ENCODE measurements at regions not wholly inside any gene's neighbourhood (a gene's known extent, or its start where the extent isn't known, plus 50 kb on each side); places are given as distances from the start of the nearest gene placed in this dataset.

DNA sequence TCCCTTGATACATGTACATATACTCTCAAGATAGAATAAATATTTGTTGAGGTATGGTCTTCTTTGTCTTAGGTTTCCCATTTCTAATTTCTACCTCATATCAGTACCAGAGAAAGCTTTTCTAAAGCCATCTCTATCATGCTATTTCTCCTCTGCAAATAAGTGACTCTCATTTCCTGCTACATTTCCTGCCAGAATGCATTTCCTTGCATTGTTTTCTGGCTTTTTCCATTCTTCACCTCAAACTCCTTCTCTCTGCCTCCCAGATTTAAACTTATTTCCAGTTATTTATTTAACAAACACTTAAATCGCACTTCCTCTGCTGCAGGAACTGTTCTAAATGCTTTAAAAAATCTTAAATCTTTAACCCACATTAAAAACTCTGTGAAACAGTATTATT lies 74.4 kb upstream of the STMND1 start:
- Mint-ChIP-seq H3K27ac (ENCODE audit: low read depth) (no peak overlapping the region), H3K4me1 (no peaks in the 10 kb centered on the region), H3K4me3 (no peak overlapping the region), H3K9me3 (peaks cover 10% of the 10 kb centered on the region), H3K36me3 (ENCODE audit: insufficient read depth) (no peaks in the 10 kb centered on the region), H3K27me3 (peaks cover 33% of the 10 kb centered on the region)
- no peak for DNase-seq (ENCODE audit: low spot score in 2 of 2)
- no peak for ATAC-seq (replicated peaks; ENCODE audit: extremely low read depth, poor library complexity, severe bottlenecking)

DNA sequence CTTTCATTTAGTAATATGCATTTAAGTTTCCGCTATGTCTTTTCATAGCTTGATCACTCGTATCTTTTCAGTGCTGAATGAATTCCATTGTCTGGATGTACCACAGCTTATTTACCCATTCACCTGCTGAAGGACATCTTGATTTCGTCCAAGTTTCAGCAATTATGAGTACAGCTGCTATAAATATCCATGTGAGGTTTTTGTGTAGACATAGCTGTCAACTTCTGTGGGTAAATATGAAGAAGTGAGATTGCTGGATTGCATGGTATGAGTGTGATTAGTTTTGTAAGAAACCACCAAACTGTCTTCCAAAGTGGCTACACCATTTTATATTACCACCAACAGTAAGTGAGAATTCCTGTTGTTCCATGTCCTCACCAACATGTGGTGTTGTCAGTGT lies 79.2 kb upstream of the STMND1 start:
- no peaks in the 10 kb centered on the region for H3K36me3 Mint-ChIP-seq (ENCODE audit: insufficient read depth)
- ATAC-seq (replicated peaks; ENCODE audit: extremely low read depth, poor library complexity, severe bottlenecking) (no peak), DNase-seq (ENCODE audit: low spot score in 2 of 2) (no peak)
- no peaks in the 10 kb centered on the region for H3K4me1 Mint-ChIP-seq
- H3K27me3 Mint-ChIP-seq = peaks cover 27% of the 10 kb centered on the region
- no peak overlapping the region for H3K4me3 Mint-ChIP-seq
- H3K9me3 Mint-ChIP-seq = peaks cover 10% of the 10 kb centered on the region
- no peak overlapping the region for H3K27ac Mint-ChIP-seq (ENCODE audit: low read depth)

DNA sequence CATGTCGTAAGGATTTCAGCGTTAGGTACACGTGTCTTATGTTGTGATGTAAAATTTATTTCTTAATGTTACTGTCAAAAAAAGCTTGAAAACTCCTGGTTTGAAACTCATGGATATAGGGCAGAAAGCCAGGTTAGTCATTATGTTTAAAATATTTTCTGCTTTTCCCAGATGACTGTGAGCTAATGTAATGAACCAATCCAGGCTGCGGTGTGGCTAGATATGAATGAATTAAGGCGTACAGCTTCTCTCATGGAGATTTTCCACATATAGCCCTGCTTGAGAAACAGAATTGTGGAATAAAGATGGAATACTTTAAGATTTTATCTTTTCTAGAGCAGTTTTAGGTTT lies 80.3 kb upstream of the STMND1 start:
- Mint-ChIP-seq H3K27ac (ENCODE audit: low read depth) (no peak overlapping the region), H3K36me3 (ENCODE audit: insufficient read depth) (no peaks in the 10 kb centered on the region), H3K27me3 (peaks cover 21% of the 10 kb centered on the region), H3K9me3 (peaks cover 10% of the 10 kb centered on the region), H3K4me1 (peaks cover 4% of the 10 kb centered on the region), H3K4me3 (no peak overlapping the region)
- DNase-seq (ENCODE audit: low spot score in 2 of 2) = no peak
- no peak for ATAC-seq (replicated peaks; ENCODE audit: extremely low read depth, poor library complexity, severe bottlenecking)

DNA sequence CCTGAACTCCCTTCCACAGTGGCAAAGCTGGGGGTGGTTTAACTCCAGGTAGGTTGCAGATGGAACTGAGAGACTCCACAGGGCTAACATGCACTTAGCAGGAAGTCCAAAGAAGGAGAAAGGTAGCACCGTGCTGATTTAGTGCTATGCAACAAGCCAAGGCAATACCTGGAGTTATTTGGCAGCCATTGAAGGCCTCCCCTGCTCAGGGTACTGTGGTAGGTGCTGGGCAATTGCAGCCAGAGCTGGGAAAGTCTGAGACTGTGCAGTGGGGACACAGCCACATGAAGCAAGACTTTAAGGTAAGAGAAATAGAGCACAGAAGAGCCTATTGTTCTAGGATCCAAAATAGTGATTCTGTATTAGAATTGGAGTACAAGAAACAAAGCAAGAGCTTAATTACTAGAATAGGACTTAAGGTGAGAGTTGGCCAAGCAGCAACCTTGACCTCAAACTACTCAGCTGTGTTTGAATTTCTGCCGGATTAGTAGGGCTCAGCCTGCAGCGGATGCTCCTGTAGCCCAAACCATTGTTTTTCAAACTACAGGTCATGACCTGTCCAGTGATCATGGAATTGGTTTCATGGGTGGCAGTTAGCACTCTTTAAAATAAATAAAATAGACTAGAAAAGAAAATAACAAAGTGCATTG lies 80.8 kb upstream of the STMND1 start:
- H3K4me3 Mint-ChIP-seq = no peak overlapping the region
- no peak overlapping the region for H3K27ac Mint-ChIP-seq (ENCODE audit: low read depth)
- no peak for DNase-seq (ENCODE audit: low spot score in 2 of 2)
- no peaks in the 10 kb centered on the region for H3K36me3 Mint-ChIP-seq (ENCODE audit: insufficient read depth)
- peaks cover 10% of the 10 kb centered on the region for H3K9me3 Mint-ChIP-seq
- H3K27me3 Mint-ChIP-seq = peaks cover 21% of the 10 kb centered on the region
- no peak for ATAC-seq (replicated peaks; ENCODE audit: extremely low read depth, poor library complexity, severe bottlenecking)
- peaks cover 6% of the 10 kb centered on the region for H3K4me1 Mint-ChIP-seq

DNA sequence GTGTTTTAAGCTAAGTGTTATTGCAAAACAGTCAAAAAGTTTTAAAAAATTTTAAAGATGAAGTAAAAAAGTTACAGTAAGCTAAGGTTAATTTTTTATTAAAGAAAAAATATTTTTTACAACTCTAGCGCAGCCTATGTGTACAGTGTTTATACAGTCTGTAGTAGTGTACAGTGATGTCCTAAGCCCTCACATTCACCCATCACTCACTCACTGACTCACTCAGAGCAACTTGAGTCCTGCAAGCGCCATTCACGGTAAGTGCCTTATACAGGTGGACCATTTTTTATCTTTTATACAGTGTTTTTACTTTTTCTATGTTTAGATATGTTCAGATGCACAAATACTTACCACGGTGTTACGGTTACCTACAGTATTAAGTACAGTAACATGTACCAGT lies 83.4 kb upstream of the STMND1 start:
- H3K36me3 Mint-ChIP-seq (ENCODE audit: insufficient read depth) = peaks cover 4% of the 10 kb centered on the region
- no peaks in the 10 kb centered on the region for H3K9me3 Mint-ChIP-seq
- H3K27ac Mint-ChIP-seq (ENCODE audit: low read depth) = no peak overlapping the region
- ATAC-seq (replicated peaks; ENCODE audit: extremely low read depth, poor library complexity, severe bottlenecking) (no peak), DNase-seq (ENCODE audit: low spot score in 2 of 2) (no peak)
- no peak overlapping the region for H3K4me3 Mint-ChIP-seq
- peaks cover 16% of the 10 kb centered on the region for H3K4me1 Mint-ChIP-seq
- peaks cover 14% of the 10 kb centered on the region for H3K27me3 Mint-ChIP-seq

DNA sequence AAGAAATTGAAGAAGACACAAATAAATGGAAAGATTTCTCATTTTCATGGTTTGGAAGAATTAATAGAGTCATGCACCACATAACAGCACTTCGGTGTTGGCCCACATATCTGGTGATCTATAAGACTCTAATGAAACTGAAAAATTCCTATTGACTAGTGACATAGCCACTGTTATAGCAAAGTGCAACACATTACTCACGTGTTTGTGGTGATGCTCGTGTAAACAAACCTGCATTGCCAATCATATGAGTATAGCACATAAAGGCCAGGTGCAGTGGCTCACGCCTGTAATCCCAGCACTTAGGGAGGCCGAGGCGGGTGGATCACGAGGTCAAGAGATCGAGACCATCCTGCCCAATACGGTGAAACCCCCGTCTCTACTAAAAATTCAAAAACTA lies 84.4 kb upstream of the STMND1 start:
- DNase-seq (ENCODE audit: low spot score in 2 of 2) = no peak
- no peak overlapping the region for H3K4me3 Mint-ChIP-seq

DNA sequence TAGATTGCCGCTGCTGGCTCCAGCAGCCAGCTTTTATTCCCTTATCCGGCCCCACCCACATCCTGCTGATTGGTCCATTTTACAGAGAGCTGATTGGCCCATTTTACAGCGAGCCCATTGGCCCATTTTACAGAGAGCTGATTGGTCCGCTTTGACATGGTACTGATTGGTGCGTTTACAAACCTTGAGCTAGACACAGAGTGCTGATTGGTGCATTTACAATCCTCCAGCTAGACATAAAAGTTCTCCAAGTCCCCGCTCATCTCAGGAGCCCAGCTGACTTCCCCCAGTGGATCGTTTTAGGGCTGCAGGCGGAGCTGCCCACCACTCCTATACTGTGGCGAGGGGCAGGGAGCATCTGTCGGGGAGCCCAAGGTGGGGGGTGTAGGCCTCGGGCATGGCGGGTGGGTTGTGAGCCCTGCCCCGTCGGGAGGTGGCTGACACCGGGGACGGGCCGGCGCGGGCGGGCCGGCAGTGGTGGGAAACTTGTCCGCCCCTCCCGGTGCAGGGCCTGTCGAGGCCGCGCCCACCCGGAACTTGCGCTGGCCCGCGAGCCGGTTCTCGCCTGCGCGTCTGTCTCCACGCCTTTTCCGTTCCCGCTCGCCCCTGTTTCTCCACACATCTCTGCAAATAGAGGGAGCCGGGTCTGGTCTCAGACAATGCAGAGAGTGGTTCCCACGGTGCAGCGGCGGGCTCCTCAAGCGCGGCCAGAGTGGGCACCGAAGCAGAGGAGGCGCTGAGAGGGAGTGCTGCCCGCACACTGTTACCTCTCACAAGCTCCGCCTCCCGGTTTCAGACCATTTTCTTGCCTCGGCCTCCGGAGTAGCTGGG lies 86.1 kb upstream of the STMND1 start:
- Mint-ChIP-seq H3K4me1 (peaks cover 16% of the 10 kb centered on the region), H3K9me3 (no peaks in the 10 kb centered on the region), H3K4me3 (peak overlapping the region; percentile 76), H3K27me3 (no peaks in the 10 kb centered on the region), H3K27ac (ENCODE audit: low read depth) (peak overlapping the region; percentile 47), H3K36me3 (ENCODE audit: insufficient read depth) (peaks cover 4% of the 10 kb centered on the region)
- DNase-seq (ENCODE audit: low spot score in 2 of 2) = peak; percentile 25 to 34
- peak; percentile 61 for ATAC-seq (replicated peaks; ENCODE audit: extremely low read depth, poor library complexity, severe bottlenecking)

More for the DNA sequence above, 84.4 kb upstream of the STMND1 start:
- peaks cover 3% of the 10 kb centered on the region for H3K27me3 Mint-ChIP-seq
- H3K27ac Mint-ChIP-seq (ENCODE audit: low read depth) = no peak overlapping the region
- H3K36me3 Mint-ChIP-seq (ENCODE audit: insufficient read depth) = peaks cover 4% of the 10 kb centered on the region
- peaks cover 16% of the 10 kb centered on the region for H3K4me1 Mint-ChIP-seq
- no peak for ATAC-seq (replicated peaks; ENCODE audit: extremely low read depth, poor library complexity, severe bottlenecking)
- no peaks in the 10 kb centered on the region for H3K9me3 Mint-ChIP-seq

DNA sequence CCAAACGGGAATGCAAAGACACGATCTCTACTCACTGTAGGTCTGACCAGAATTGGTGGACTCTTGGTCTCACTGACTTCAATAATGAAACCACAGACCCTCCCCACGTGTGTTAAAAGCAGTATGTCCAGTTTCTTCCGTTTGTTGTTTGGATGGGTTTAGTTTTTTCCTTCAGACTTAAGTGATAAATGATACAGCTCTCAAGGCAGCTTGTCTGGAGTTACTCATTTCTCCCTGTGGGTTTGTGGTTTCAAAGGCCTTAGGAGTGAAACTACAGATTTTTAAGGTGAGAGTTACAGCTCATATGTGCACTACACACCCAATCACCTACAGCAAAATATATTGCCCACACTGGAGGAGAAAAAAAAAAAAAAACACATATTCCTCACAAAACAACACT lies 86.7 kb upstream of the STMND1 start:
- peaks cover 16% of the 10 kb centered on the region for H3K4me1 Mint-ChIP-seq
- peak; percentile 59 for ATAC-seq (replicated peaks; ENCODE audit: extremely low read depth, poor library complexity, severe bottlenecking)
- H3K27me3 Mint-ChIP-seq = no peaks in the 10 kb centered on the region
- no peaks in the 10 kb centered on the region for H3K9me3 Mint-ChIP-seq
- DNase-seq (ENCODE audit: low spot score in 2 of 2) = no peak
- H3K36me3 Mint-ChIP-seq (ENCODE audit: insufficient read depth) = peaks cover 4% of the 10 kb centered on the region
- H3K4me3 Mint-ChIP-seq = peak overlapping the region; percentile 76
- H3K27ac Mint-ChIP-seq (ENCODE audit: low read depth) = peak overlapping the region; percentile 47

DNA sequence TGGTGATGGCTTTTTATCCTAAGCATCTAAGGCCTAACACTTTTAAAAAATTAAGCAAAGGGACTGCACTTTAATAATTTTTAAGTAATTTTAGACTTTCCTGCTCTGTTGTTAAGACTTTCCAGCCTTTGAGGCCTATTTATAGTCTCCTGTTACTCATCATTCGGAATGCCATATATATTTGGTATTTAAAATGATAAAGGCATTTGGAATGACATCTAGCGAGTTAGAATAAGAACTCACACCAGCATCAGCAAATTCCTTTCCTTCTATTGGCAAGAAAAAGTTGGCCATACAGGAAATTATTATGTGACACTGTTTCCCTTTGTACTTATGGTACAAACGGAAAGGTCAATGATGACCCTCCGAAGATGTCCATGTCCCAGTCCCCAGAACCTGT lies 88.1 kb upstream of the STMND1 start:
- no peak for ATAC-seq (replicated peaks; ENCODE audit: extremely low read depth, poor library complexity, severe bottlenecking)
- no peak for DNase-seq (ENCODE audit: low spot score in 2 of 2)
- peaks cover 16% of the 10 kb centered on the region for H3K4me1 Mint-ChIP-seq

DNA sequence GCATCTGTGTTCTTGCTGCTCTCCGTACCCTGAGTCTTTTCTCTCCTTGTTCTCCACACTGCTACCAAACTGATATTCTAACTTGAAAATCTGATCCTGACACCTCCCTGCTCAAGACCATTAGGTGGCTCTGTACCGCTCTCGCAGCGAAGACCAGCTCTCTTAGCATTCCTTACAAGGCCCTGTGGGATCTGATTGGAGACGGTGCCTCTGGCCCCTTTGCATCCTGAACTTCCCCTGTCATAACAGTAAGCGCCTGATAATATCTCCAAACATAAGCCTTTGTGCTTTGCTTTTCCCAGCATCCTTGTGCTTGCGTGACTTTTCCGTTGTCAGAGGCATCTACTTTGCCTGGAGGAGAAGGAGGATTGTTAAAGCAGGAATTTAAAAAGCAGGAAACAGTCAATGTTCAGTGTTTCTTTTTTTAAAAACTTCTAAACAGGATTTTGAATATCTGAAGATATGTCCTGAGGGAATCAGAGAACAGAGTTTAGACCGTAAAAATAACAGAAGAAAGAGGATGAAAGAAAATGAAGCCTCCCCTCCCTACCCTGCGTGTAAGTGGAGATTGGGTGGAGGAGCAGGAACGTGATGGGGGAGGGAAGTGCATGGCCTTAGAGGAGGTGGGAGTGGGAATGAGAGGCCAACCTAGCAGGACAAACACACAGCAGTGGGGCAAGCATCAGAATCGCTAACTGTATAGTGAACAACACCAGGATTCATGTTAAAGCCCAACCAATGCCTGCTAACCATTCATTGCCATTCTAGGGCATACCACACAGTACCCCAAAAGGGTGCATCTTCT lies 89.2 kb upstream of the STMND1 start:
- Mint-ChIP-seq H3K4me3 (no peak overlapping the region), H3K27ac (ENCODE audit: low read depth) (no peak overlapping the region), H3K4me1 (peaks cover 16% of the 10 kb centered on the region), H3K27me3 (peaks cover 13% of the 10 kb centered on the region), H3K36me3 (ENCODE audit: insufficient read depth) (peaks cover 4% of the 10 kb centered on the region), H3K9me3 (peaks cover 5% of the 10 kb centered on the region)
- no peak for ATAC-seq (replicated peaks; ENCODE audit: extremely low read depth, poor library complexity, severe bottlenecking)
- no peak for DNase-seq (ENCODE audit: low spot score in 2 of 2)

More for the DNA sequence above, 88.1 kb upstream of the STMND1 start:
- H3K27me3 Mint-ChIP-seq = peaks cover 2% of the 10 kb centered on the region
- no peak overlapping the region for H3K27ac Mint-ChIP-seq (ENCODE audit: low read depth)
- H3K9me3 Mint-ChIP-seq = no peaks in the 10 kb centered on the region
- no peak overlapping the region for H3K4me3 Mint-ChIP-seq
- peaks cover 4% of the 10 kb centered on the region for H3K36me3 Mint-ChIP-seq (ENCODE audit: insufficient read depth)

DNA sequence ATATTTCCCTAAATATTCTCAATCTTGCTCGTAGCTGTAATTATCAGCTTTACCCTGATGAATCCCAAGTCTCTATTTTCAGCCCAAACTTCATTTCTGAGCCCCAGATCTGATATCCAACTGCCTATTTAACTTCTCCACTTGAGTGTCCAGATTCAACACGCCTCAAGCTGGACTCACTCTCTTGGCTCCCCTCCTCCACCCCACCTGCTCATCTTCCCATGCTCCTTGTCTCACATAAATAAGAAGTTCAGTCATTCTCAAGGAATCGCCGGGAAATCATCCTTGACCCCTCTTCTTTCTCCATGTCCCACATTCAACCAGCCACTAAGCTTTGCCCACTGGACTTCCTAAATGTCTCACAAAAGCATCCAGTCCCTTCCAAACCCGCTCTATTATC lies 89.9 kb upstream of the STMND1 start:
- no peak overlapping the region for H3K4me3 Mint-ChIP-seq

DNA sequence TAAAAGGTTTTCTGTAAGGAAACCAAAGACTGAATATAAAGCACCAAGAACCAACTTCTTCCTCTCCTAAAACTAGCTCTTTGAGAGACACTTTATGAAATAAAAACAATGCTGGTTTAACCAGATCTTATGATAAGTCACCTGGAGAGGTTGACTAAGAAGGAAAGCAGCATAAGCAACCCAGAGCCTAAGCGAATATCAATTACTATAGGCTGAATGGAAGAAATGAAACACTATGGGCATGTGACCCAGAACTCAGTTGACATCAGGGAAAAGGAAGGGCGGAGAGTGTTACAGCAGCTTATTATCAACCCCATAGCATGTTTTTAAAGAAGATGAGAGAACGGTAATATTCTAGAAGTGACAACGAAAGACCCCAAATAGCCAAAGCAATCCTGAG lies 94.1 kb upstream of the STMND1 start:
- DNase-seq (ENCODE audit: low spot score in 2 of 2) (no peak), ATAC-seq (replicated peaks; ENCODE audit: extremely low read depth, poor library complexity, severe bottlenecking) (no peak)
- Mint-ChIP-seq H3K4me1 (no peaks in the 10 kb centered on the region), H3K36me3 (ENCODE audit: insufficient read depth) (no peaks in the 10 kb centered on the region), H3K27me3 (peaks cover 56% of the 10 kb centered on the region), H3K9me3 (peaks cover 6% of the 10 kb centered on the region), H3K4me3 (no peak overlapping the region), H3K27ac (ENCODE audit: low read depth) (no peak overlapping the region)

More for the DNA sequence above, 89.9 kb upstream of the STMND1 start:
- Mint-ChIP-seq H3K27ac (ENCODE audit: low read depth) (no peak overlapping the region), H3K9me3 (peaks cover 6% of the 10 kb centered on the region), H3K27me3 (peaks cover 17% of the 10 kb centered on the region), H3K4me1 (peaks cover 16% of the 10 kb centered on the region), H3K36me3 (ENCODE audit: insufficient read depth) (peaks cover 4% of the 10 kb centered on the region)
- ATAC-seq (replicated peaks; ENCODE audit: extremely low read depth, poor library complexity, severe bottlenecking) (no peak), DNase-seq (ENCODE audit: low spot score in 2 of 2) (no peak)

All from central memory CD8-positive, alpha-beta T cell (primary cell).